ENCODE measurements at regions not wholly inside any gene's neighbourhood (a gene's known extent, or its start where the extent isn't known, plus 50 kb on each side); places are given as distances from the start of the nearest gene placed in this dataset.

DNA sequence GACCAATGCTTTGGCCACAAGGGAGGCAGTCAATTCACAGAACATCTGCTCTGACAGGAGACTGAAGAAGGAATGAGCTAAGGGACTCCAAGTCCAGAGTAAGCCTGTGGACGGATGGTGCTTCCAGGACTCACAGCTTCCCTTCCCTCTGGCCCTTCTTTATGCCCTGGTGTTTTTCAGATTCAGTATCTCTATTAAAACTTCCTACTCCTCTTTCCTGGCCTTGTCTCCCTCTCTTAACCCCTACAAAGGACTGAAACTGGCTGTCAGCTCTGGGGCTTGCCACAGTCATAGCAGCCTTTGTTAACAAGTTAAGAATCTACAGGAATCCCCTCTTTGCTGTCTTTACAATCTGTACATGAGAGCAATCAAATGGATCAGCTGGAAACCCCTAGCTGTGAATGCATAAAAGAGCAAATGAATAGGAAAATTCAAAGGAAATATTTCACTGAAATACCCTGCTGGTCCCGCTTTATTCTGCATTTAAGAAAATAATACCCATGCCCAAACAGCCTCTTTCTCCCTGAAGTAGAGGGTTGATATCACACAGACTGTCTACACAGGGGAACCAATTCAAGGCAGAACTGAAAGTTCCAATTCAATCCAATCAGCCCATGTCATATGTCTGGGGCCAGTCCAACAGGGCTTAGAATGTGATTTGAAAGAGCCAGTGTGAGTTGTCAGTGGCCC lies 192.3 kb downstream of the MZT1 start:
- DNase-seq (ENCODE audit: low read depth in 2 of 2): no peak

DNA sequence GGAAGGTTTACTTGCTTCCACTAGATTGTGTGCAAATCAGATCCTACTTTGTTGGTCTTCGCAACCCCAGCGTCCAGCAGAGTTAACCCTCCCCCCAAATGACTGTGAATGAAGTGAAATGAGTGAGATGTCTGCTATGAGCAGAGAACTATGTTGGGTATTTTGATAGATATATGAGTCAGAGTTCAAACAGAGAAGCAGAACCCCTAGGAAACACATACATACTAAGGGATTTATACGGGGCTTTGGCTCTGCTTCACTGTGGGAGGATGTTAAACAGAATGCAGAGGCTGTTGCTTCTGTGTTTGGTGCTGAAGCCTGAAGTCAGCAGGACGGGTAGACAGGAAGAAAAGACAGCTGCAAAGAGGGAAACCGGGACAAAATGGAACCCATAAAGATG lies 197.0 kb downstream of the MZT1 start:
- DNase-seq (ENCODE audit: low read depth in 2 of 2): no peak

DNA sequence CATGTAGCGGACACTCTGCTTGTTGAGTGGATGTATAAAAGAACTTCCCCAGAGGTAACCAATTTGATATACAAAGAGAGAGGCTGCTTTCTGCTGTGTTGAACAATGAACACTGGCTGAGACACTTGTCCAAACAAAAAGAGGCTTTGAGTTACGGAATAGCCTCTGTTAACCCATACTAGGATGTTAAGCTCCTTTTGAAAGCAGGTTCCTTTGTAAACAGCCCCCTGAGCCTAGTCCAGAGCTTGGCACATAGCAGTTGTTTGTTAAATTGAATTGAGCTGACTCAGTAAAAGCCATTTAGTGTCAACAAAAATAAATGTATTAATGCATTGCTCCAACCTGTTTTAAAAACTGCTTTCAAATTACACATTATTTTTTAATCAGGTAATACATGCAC lies 200.1 kb downstream of the MZT1 start:
- no peak for DNase-seq (ENCODE audit: low read depth in 2 of 2)

DNA sequence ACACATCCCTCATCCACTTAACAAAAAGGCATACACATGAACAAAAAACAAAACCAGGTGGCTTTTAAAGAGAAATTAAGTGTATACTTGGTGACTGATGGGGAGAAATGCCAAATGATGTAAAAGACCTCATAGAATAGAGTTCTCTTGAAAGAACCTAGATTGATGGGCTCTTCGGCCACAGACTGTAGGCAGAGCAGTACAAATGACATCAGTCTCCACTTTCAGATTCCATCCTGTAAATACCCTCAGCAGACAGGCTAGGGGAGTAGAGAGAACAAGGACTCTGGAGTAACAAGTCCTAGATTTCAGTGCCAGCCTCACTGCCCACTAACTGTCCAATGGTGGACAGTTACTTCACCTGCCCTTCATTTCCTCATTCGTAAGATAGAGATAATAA lies 203.8 kb downstream of the MZT1 start:
- DNase-seq (ENCODE audit: low read depth in 2 of 2): no peak

DNA sequence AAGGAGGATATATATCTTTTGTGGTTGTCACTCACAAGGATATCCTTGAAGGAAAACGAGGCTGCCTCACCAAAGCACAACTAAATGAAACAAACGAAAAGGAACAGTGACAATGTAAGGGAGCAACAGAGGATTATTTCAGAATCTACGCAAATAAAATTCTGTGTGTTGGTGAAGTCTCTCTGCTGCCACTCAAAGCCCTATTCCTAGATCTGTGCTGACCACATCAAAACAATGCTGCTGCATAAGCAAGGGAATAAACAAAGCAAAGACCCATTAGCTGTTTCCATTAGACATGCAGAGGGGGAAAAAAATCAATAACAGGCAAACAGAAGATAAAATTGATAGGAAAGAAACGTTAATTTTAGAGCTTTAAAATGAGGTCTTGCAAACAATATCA lies 204.4 kb downstream of the MZT1 start:
- no peak for DNase-seq (ENCODE audit: low read depth in 2 of 2)

DNA sequence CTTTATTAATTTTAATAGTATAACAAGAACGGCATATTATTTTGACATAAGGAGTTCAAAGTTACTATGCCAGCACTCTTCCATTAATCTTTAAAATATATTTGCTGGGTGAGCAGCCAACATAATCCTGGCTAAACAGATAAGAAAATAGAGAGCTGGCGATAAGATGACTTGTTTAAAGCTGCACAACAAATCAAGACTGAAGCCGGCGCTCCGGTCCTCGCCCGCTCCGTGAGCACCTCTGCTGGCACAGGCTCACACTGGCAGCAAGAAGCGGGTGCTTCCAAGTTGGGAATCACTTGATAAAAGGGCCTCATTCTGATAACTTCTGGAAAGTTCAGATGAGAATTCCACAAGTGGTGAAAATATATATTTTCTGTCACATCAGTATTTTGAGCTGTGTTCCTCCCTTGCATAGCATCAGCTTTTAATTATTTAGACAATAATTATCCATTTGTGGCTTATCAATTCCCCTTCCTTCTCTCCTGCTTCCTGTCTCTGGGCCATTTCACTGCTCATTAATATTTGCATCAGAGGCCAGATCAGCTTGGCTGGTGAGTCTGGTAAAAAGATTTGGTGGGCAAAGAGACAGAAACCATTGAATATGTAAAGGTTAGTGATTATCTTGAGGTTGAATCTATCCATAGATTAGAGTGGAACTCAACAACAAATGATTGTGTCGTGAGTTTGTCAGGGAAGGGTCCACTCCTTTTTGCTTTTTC lies 205.3 kb downstream of the MZT1 start:
- no peak for DNase-seq (ENCODE audit: low read depth in 2 of 2)

DNA sequence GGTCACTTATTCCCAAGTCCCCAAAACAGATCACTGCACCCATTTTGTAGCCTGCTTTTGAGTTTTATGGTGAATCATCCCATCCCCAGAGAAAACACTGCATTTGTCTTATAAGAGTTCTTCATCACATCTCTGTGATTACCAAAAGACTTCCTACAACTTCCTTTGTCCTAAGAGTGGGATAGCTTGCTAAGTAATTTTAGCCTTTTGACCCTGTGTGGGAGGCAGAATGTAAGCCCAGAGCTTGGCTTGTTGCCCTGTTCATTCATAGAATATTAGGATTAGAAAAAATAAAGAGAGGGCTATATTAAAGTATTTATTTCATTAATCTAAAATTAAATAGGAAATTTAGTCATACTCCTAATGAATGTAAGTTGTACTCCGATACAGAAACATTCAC lies 213.3 kb downstream of the MZT1 start:
- DNase-seq (ENCODE audit: low read depth in 2 of 2): no peak

DNA sequence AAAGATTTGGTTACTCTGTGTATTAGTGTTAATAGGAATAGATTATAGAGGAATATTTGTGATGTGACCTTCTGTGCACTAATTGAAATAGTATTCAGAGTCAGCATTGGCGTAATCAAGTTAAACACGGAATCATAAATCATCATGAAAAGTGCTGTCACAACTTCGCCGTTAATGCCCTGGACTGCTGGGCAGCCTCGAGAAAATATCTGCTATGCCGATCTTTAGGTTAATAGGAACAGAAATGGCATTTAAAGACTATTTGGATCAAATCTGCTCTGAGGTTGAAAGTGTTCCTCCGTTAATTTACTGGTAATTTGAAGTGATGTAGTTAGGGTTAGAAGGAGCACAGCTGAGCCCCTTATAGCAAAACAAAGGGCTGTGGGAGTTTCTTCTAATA lies 219.0 kb downstream of the MZT1 start:
- no peak for DNase-seq (ENCODE audit: low read depth in 2 of 2)

DNA sequence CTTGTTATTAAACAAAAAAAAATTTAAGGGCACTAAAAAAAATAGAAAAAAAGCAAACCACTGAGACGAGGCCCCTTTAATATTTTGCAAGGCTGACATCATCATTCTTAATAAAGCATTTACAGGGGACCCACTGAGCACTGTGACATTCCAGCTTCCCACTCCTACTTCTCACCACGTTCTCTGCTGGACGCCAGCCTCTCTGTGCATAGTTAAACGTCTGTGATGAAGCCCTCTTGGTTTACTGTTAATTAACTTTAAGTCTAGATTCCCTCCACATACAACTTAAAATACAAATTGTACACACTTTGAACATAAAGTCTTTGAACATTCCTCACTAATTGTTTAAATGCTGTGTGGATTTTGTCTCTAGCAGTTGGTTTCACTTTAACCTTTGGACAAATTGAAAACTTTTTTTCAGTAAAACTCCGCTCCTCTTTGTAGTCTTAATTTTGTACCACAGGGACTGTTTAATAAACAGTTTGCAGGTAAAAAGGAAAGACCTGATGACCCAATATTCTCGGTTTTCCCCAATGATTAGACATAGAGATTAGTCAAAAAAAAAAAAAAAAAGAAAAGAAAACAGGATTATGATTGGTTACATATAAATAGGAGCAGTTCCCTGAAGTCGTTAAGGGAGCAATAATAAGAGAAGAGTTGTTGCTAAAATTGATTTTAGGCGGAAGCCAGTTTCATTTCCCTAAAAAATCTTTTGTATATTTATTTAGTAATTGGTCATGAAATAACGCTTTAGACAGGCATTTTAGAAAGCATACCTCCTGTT lies 219.8 kb downstream of the MZT1 start:
- no peak for DNase-seq (ENCODE audit: low read depth in 2 of 2)

DNA sequence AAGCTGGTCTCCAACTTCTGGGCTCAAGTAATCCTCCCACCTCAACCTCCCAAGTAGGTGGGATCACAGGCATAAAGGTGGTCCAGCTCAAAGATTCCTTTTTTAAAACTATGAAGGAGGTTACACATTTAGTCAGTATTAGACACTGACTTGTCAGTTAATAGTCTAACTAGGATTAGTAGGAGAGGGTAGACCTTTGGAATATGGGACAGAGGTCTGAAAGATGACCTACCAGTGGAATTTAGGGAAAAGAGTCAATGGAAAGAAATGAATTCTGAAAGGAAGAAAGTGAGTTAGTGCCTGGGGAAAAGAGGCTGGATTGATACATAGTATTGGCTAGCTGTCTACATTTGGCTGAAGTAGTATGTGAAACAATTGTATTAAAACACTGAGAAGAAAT lies 220.7 kb downstream of the MZT1 start:
- DNase-seq (ENCODE audit: low read depth in 2 of 2): no peak

DNA sequence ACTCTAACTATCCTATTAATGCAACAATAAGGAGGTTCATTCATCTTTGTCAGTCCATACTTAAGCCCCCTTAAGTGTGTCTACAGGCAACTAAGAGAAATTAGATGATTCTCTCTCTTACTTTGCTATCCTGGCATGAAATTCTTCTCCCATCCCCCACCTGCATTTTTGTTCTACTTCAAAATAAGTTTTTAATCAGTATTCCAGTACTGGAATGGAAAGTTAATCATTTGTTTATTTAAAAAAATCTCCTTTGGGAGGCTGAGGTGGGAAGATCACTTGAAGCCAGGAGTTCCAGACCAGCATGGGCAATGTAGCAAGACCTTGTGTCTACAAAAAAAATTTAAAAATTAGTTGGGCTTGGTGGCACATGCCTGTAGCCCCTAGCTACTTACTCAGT lies 222.1 kb downstream of the MZT1 start:
- DNase-seq (ENCODE audit: low read depth in 2 of 2): no peak

DNA sequence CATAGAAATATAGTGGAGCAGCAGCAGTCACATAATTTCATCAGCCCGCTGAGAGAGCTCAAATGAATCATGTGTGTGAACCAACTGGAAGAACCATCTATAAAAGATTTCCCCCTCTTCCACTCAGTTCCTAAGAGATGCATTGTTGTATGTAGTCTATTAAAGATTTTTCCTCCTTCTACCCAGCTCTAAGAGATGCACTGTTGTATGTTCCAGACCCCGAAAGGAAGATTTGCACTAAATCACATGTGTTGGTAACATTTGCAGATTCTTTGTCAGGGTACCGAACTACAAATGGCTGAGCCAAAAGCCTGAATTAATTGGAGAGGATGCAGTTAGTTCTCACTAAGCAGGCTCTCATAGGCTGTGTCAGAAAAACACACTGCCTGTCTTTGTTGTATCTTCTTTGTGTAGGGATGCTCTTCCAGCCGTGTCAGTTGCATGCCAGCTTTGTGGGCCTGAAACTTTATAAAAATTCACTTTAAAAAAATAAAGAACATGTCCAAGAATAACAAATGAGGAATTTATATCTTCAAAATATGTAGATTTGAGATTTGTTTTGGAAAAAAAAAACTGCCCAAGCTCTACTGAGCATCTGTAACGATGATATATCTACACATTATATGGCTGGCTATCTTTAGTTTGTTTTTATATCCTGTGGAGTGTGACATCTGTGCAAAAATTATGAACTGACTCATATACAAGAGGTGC lies 223.1 kb downstream of the MZT1 start:
- DNase-seq (ENCODE audit: low read depth in 2 of 2): no peak

DNA sequence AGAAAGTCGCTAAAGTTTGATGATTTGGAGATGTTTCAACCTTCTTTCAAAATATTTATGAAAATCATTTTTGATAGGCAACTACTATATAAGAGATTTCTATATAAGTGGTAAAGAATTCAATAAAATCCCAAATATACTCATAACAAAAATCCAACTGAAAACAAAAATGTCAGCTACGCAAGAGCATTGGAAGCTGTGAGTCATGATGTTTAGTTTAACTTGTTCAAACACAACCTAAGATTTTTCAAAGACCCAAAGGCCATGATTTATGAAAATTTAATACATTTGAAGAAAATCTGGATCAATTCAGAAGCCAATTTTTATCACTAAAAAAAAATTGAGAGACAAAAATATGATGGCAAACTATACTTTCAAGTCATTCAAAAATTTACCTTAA lies 226.6 kb downstream of the MZT1 start:
- DNase-seq (ENCODE audit: low read depth in 2 of 2): no peak

DNA sequence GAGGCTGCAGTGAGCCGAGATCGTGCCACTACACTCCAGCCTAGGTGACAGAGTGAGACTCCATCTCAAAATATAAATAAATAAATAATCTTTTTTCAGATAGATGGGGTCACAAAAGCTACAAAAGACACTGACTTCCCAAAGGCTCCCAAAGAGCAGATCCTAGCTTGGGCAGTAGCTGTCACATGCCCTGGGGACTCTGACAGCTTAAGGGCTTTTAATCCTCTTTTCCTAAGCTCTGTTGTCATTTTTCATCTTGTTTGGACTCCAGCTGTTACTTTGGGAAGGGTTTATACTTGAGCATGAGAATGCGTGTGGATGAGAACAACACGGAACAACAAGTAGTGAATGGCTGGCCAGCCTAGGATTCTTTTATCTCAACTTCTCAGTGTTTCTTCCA lies 231.7 kb downstream of the MZT1 start:
- no peak for DNase-seq (ENCODE audit: low read depth in 2 of 2)

DNA sequence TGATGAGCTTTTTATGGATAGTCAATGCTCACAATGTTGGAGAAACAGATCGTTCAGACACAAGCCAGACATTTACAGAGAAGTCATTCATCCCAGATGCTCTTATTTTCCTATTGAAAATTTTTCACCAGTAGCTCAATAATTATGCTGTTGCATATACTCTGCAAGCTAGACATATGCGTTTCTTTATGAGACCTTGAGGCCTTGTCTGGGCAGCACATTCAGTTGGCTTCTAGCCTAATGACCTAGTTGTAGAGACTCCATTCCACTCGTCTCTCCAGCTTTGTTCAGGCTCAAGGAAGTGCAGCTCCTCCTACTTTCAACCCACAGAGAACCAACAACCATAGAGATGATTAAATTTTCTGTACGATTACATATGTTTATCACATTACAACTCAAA lies 237.7 kb downstream of the MZT1 start:
- DNase-seq (ENCODE audit: low read depth in 2 of 2): no peak

DNA sequence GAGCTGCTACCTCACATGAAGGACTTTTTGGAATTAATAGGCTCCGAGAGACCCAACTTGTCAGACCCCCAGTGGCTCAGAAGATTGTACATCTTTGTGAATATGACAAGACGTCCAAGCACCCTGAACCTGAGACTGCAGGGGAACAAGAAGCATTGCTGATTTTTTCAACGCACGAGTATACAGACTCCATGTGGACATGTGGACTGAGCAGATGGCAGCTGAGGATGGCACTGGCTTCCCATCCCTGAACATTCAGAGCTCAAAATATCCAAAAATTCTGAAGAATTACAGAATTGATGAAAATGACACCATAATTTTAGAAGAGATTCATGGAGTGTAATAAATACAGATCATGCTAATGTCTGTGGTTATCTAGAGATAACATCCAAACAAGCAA lies 254.1 kb downstream of the MZT1 start:
- DNase-seq (ENCODE audit: low read depth in 2 of 2): no peak

DNA sequence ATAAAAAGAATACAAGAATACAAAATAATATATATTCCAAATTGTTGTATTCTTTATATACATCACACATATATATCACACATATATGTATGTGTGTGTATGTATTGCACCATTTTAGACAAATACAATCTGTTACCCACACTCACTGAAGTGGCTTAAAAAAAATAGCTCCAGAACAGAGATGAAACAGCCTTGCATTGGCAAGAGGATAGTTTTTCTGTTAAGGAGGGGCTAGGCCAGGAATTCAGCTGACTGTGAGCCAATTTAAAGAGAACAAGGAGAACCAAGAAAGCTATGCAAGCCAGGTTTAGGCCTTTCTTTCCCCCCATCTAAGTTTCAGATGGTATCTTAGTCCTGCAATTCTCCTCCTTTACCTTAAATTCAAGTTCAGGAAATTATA lies 257.5 kb downstream of the MZT1 start:
- no peak for DNase-seq (ENCODE audit: low read depth in 2 of 2)

DNA sequence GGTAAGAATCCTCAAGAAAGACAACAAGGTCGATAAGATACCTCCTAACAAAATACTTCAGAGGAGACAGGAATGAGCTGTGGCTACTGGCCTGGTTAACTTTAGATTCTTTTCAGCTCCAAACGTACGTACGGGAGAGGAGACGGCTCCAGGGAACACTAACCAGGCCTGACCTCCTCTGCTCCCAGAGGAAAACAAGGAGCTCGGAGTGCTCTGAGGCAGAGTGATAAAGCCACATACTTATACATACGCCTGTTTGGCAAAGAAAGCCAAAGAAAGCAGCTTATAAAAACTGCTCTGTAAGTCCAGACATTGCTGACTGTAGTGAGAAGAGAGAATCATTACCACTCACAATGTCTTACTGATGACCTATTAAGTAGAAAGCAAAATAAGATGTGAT lies 263.9 kb downstream of the MZT1 start:
- DNase-seq (ENCODE audit: low read depth in 2 of 2): no peak

DNA sequence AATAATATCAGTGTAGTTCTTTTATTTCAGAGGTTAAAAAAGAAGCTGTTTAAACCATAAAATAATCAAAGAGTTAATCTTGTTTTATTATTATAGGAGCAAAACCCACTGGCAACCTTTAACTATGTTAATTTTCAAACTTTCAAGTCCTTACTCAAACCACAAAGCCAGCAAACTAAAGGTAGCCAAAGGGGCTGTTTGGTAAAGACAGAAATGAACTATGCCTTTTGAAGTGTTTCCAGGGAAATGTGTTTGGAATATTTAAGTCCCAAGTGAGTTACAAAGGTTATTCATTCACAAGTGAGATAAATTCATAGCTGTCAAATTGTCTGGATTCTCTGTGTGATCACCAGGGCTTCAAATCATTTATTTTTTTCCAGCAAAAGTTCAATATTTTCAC lies 264.7 kb downstream of the MZT1 start:
- no peak for DNase-seq (ENCODE audit: low read depth in 2 of 2)

DNA sequence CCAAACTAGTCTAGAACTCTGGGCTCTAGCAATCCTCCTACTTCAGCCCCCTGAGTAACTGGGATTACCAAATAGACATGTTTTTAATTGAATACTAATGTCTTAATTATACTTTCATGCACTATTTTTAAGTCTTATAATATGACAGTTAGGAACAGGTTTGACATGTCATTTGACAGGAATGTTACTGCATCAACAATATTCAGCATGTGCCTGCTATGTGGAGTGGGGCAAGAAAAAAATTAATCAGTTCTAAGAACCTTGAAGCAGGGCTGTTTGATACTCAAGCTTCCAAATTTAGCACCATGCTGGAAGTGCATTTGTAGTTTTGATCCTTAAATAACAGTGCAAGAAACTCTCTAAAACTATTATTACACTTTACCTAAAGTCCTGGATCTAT lies 265.3 kb downstream of the MZT1 start:
- no peak for DNase-seq (ENCODE audit: low read depth in 2 of 2)

DNA sequence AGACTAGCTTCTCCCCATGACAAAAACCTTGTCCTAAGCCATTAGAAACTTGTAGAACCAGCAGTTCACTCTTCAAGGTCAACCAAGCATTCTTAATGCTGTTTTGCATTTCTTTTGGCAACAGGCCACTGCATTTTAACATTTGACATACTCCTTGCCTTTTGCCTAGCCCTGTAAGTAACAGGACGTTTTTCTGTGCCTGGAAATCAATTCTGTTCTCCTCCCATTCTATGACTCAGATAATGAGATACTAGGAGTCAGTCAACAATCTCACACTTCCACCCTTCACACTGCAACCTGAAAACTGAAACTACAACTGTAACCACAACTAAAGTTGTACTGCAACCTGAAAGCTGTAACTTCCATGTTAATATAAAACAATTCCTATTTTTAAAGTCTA lies 268.7 kb downstream of the MZT1 start:
- DNase-seq (ENCODE audit: low read depth in 2 of 2): no peak

DNA sequence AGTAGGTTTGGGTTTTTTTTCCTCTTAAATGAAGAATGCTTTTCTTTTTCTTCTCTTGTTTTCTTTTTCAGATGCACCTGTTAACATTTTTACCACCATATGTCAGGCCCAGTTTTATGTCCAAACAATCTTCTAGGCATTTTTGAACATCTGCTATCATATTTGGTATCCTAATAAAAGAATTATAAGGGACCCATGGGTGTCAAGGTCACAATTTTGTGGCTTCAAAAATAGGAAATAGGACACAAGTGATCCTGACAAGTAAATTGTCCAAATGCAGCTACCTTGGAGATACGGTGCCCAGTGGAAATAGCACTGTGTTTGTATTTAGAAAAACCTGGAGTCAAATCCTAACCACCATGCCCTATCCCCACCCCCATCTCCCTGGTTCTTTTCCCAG lies 270.3 kb downstream of the MZT1 start:
- no peak for DNase-seq (ENCODE audit: low read depth in 2 of 2)

All from stimulated activated CD8-positive, alpha-beta memory T cell treated with anti-CD3 and anti-CD28 coated beads, Interleukin-15, amount 100 ng/mL, for 48 hours (primary cell).